K562 (cell line): ENCODE measurements at regions not wholly inside any gene's neighbourhood (a gene's known extent, or its start where the extent isn't known, plus 50 kb on each side); places are given as distances from the start of the nearest gene placed in this dataset.

Source experiments
- ARID4B ChIP-seq: sonication (generic); formaldehyde crosslinking; IDR thresholded peaks from 2 replicates; pipeline ENCODE4 v1.8.0; 2022; ENCODE audit warnings: mild to moderate bottlenecking, missing genetic modification reagents
- ETS1 ChIP-seq: conservative IDR thresholded peaks from 2 replicates; pipeline ENCODE4 v1.6.1; 2011; ENCODE audit warnings: low read depth, mild to moderate bottlenecking, low read length; ENCODE audit not compliant: control insufficient read depth
- HSF4 ChIP-seq: fragments of 250-450 bp; sonication (Bioruptor Pico); IDR thresholded peaks from 2 replicates; pipeline ENCODE4 v2.1.2; 2022; ENCODE audit warnings: mild to moderate bottlenecking, moderate library complexity, borderline replicate concordance
- NFE2L1 ChIP-seq: fragments of 450-650 bp; IDR thresholded peaks from 2 replicates; pipeline ENCODE4 v1.6.1; 2016; ENCODE audit warnings: missing genetic modification characterization, low read depth, mild to moderate bottlenecking, missing compliant biosample characterization, moderate library complexity, borderline replicate concordance
- ZKSCAN8 ChIP-seq: fragments of 200-800 bp; sonication (Bioruptor generic); IDR thresholded peaks from 2 replicates; pipeline ENCODE4 v1.6.1; 2016; ENCODE audit warnings: missing genetic modification characterization, missing compliant biosample characterization
- ZNF124 ChIP-seq: sonication (generic); formaldehyde crosslinking; IDR thresholded peaks from 2 replicates; pipeline ENCODE4 v1.8.1; 2022; ENCODE audit warnings: missing genetic modification reagents
- ZNF274 ChIP-seq: IDR thresholded peaks from 2 replicates; pipeline ENCODE4 v1.6.1; 2011; ENCODE audit warnings: low read depth, mild to moderate bottlenecking, low read length, moderate library complexity, borderline replicate concordance
- ZNF778 ChIP-seq: fragments of 450-650 bp; formaldehyde crosslinking; IDR thresholded peaks from 2 replicates; pipeline ENCODE4 v1.4.0; 2020; ENCODE audit warnings: mild to moderate bottlenecking, moderate library complexity
- TF ChIP-seq, protein P1 (sequence below): sonication (generic); formaldehyde crosslinking; IDR thresholded peaks from 2 replicates; pipeline ENCODE4 v1.8.0; 2023; ENCODE audit warnings: mild to moderate bottlenecking, missing genetic modification reagents
- TF ChIP-seq, protein P2 (sequence below), 3 experiments: IDR thresholded peaks in 2 of 3; conservative IDR thresholded peaks in 1 of 3; 2 replicates each; pipeline ENCODE4 v1.5.1; 2011 to 2012; ENCODE audit warnings: low read length in 3 of 3, mild to moderate bottlenecking in 3 of 3, control low read depth in 2 of 3, improper control_type of control experiment in 1 of 3, inconsistent platforms in 1 of 3, low read depth in 1 of 3, mixed read lengths in 1 of 3, moderate library complexity in 1 of 3; ENCODE audit not compliant: insufficient read depth in 2 of 3

- TF ChIP-seq ZNF124 (CRISPR knock-in tag) = no peak
- TF ChIP-seq HSF4 (CRISPR knock-in tag) = no peak
- TF ChIP-seq ZNF778 (CRISPR knock-in tag) = no peak
- TF ChIP-seq, protein P1, sequence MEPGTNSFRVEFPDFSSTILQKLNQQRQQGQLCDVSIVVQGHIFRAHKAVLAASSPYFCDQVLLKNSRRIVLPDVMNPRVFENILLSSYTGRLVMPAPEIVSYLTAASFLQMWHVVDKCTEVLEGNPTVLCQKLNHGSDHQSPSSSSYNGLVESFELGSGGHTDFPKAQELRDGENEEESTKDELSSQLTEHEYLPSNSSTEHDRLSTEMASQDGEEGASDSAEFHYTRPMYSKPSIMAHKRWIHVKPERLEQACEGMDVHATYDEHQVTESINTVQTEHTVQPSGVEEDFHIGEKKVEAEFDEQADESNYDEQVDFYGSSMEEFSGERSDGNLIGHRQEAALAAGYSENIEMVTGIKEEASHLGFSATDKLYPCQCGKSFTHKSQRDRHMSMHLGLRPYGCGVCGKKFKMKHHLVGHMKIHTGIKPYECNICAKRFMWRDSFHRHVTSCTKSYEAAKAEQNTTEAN (CRISPR knock-in tag) = no peak
- no peak for TF ChIP-seq NFE2L1 (tag)
- no peak for TF ChIP-seq ZNF274
- TF ChIP-seq ETS1 = no peak
- TF ChIP-seq ZKSCAN8 = no peak
- TF ChIP-seq ARID4B = no peak
- TF ChIP-seq, protein P2, sequence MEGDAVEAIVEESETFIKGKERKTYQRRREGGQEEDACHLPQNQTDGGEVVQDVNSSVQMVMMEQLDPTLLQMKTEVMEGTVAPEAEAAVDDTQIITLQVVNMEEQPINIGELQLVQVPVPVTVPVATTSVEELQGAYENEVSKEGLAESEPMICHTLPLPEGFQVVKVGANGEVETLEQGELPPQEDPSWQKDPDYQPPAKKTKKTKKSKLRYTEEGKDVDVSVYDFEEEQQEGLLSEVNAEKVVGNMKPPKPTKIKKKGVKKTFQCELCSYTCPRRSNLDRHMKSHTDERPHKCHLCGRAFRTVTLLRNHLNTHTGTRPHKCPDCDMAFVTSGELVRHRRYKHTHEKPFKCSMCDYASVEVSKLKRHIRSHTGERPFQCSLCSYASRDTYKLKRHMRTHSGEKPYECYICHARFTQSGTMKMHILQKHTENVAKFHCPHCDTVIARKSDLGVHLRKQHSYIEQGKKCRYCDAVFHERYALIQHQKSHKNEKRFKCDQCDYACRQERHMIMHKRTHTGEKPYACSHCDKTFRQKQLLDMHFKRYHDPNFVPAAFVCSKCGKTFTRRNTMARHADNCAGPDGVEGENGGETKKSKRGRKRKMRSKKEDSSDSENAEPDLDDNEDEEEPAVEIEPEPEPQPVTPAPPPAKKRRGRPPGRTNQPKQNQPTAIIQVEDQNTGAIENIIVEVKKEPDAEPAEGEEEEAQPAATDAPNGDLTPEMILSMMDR (IDR thresholded peaks at IDR 0.05 in 2 of 3, conservative IDR thresholded peaks at IDR 0.05 in 1 of 3; ENCODE audit: insufficient read depth in 2 of 3, low read depth in 1 of 3, low read length in 3 of 3) = no peak
Measured at GRCh38 chr13:63287926-63288325, 1872.3 kb upstream of the PCDH20 start.
